ENCODE measurements at regions not wholly inside any gene's neighbourhood (a gene's known extent, or its start where the extent isn't known, plus 50 kb on each side); places are given as distances from the start of the nearest gene placed in this dataset.

DNA sequence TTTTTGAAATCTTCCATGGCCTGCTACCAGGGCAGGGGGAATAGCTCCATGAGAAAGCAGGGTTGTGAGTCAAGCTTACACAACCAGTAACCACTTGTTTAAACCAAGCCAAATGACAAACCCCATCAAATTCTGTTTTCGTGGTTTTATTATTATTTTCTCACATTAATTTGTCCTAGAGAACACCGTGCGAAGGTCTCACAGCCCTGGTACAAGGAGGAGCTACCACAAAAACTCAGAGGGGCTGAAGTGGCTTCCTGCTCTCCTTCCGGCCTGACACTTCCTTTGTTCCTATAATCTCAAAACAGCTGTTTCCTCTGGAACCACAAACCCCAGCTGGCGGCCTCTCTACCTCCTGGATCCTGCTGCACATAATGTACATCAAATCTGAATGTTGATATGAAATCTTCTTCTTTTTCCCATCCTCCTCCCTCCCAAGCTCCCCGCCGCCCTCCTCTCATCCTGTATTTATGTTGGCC is 375.9 kb downstream of the MCTP2 start:
- DNase-seq: peak; percentile 28

DNA sequence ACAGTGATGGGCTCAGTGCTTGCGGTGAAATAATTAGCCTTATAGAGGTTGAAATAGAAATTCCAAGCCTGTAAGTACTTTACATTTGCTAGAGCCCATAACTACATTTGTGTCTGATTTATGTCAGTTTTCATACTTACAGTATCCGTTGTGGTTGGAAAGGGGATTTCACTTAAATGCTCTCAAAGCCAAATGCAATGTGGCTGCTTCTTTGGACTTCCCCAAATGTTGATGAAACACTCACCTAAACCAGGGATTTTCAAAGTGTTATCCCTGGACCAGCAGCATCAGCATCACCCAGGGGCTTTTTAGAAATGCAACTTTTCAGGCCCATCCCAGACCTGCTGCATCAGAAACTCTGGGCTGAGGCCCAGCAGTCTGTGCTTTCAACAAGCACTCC is 378.7 kb downstream of the MCTP2 start:
- DNase-seq: peak; percentile 33

GRCh38 chr15:94610485-94610884 is 379.1 kb downstream of the MCTP2 start:
- DNase-seq: no peak

DNA sequence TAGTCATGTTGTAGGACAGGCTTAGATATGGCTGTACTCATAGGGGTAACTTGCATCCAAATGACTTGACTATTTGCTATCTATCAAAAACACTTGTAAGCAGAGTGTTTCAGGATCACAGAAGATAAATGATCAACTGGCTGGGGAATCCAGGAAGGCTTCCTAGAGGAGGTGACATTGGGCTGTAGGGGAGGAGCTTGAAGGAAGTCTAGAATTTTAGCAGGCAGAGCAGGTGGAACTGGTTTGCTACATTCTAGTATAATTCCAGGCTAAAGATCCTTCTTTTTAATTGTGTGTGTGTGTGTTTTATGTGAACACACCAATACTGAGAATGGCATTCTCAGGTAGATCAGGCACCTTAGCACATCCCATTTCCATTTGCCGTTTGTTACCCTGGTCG is 380.3 kb downstream of the MCTP2 start:
- DNase-seq: no peak

DNA sequence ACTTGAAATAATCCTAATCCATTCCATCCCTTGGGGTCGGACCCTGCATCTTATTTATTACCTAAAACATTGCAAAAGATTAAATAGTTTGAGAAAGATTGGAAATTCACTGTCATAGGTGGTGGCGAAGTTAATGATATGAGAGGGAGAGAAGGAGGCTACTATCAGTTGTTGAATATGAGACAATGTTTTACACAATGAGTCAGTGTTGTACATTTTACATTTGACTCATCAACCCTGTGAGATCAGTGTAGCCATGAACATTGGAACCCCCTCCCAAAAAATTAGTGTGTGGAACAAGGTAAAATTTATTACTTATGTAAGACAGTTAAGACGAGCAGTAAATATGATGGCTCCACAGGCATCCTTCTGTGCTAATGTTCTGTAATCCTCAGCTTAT is 384.3 kb downstream of the MCTP2 start:
- DNase-seq: no peak

GRCh38 chr15:94620632-94621031 is 389.3 kb downstream of the MCTP2 start:
- no peak for DNase-seq

DNA sequence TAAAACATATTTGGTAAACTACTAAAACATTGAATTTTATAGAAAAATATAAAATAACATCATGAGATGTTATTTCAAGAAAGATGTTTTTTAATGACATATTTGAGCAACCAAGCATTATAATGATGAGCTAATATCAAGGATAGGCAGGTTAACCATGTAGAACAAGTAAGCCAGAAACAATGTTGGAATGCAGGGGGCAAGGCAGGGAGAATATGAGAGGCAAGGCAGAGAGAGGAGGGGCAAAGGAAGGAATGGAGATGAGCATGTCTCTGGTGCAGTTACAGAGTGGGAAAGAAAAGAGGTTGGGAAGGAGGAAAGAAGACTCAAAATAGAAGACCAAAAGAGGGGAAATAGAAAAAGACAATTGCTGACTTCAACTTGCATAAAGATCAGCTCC is 390.4 kb downstream of the MCTP2 start:
- DNase-seq: no peak

- no peak for DNase-seq
Observed at GRCh38 chr15:94626949-94627348, 395.6 kb downstream of the MCTP2 start.

DNA sequence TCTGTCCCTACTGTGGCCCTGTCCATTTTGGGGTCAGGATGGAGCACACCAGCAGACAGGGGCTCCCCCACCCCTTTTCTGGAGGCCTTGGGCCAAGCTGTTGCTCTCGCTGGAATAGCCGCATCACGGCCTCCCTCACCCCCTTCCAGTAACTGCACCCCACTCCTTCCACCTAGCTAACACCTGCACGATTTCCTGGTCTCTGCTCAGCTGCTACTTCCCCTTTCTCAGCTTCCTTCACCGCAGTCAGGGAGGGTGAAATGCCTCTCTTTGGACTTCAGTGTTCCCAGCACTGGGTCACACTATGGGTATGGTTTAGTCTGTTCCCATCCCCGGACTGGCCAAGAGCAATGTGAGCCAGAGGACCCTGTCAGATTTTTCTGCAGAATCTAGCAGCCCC is 400.2 kb downstream of the MCTP2 start:
- peak; percentile 2 for DNase-seq

DNA sequence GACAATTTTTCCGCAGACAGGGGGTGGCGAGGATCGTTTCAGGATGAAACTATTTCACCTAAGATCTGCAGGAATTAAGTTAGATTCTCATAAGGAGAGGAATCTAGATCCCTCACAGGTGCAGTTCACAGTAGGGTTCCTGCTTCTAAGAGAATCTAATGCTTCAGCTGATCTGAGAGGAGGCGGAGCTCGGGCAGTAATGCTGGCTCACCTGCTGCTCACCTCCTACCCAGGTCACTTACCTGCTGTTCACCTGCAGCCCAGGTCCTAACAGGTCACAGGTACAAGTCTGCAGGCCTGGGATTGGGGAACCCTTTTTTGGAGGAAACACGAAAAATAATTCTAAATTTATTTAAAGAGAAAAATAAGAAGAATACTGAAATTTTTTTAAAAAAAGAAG is 406.8 kb downstream of the MCTP2 start:
- no peak for DNase-seq

DNA sequence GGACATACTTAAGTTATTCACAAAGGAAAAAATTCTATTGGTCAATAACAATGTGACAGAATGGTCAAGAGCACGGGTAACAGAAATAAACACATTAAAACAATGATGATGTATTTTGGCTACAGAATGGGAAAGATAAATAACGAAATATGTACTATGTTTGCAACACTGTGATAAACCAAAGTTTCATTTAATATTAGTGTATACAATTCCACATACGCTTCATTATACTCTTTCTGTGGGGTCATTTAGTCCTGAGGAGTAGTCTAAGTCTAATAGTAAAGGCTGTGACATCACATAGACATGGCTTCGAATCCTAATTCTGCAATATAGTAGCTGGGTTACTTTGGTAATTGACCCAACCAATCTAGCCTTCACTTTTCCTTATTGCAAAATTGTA is 408.3 kb downstream of the MCTP2 start:
- no peak for DNase-seq

DNA sequence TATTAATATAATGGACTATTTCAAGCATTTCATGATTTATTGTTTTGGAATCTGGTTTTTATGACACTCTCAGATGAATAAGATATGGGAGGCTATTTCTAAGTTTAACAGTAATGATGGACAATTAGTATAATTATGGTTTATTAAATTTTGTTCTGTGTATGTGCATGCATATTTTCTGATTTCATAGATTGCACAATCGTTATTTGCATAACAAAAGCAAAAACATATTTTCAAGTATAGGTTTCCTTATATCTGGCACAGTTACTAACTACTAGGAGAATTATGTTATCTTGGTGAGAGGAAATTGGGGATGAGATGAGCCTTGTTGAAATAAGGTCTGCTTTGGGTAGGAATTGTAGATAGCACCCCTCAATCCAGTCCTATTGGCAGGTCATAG is 413.1 kb downstream of the MCTP2 start:
- DNase-seq: no peak

- no peak for DNase-seq
Observed at GRCh38 chr15:94653071-94653470, 421.7 kb downstream of the MCTP2 start.

DNA sequence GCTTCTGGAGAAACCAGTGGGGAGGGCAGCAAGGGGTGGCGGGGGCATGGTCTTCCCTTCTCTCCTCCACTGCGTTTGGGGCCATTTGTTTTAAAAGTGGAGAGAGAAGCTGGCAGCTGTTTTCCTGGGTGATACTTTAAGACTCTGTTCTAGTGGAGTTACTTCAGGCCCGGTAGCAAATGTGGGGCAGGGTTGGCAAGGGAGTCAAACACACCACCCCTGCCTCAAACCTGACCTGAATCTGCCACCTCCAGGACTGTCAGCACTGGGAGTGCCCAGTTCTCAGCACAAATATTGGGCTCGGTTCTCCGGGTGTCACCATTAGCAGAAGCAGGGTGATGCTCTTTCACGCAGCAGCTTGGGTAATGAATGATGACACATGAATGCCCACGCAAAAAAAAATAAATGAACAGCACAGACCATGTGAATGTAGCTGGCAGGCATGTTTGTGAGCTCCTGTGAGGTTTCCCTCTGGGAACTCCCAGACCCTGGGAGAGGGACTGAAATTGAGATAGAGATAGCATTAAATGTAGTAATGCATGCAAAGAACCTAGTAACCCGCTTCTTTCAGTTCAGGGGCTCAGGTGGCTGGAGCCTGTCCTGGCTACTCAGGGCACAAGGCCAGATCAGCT is 424.0 kb downstream of the MCTP2 start:
- no peak for DNase-seq

GRCh38 chr15:94665676-94666441 is 434.5 kb downstream of the MCTP2 start:
- no peak for DNase-seq

- no peak for DNase-seq
Observed at GRCh38 chr15:94666553-94666952, 435.2 kb downstream of the MCTP2 start.

DNA sequence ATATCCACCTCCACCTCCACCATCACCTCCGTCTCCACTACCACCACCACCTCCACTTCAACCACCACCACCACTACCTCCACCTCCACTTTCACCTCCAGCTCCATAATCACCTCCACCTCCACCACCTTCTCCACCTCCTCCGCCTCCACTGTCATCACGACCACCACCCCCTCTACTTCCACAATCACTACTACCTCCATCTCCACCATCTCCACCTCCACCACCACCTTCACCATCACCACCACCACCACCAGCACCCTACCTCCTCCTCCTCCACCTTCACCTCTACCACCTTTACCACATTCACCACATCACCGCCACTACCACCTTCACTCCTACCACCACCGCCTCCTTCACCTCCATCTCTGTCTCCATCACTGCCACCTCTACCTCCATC is 435.7 kb downstream of the MCTP2 start:
- DNase-seq: peak; percentile 1

- peak; percentile 34 for DNase-seq
Observed at GRCh38 chr15:94670438-94671034, 439.2 kb downstream of the MCTP2 start.

- no peak for DNase-seq
Observed at GRCh38 chr15:94671858-94672532, 440.6 kb downstream of the MCTP2 start.

- no peak for DNase-seq
Observed at GRCh38 chr15:94673801-94674200, 442.4 kb downstream of the MCTP2 start.

DNA sequence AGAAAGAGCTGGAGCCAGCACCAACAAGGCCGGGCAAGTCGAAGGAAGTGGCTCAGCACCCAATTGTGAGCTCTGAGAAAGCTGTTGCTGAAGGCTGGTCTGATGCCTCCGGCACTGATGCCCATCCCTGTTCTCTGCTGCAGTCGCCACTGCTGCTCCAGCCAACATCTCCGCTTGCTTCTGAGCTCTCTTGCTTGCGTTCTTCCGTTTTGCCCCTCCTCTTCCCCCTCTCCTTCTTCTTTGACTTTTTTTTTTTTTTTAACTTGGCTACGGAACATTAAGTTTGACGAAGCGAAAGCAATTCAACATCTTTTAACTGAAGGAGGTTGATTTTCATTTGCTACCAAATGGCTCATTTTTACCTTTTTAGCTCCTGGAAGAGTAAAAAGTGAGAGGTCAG is 442.9 kb downstream of the MCTP2 start:
- DNase-seq: no peak

DNA sequence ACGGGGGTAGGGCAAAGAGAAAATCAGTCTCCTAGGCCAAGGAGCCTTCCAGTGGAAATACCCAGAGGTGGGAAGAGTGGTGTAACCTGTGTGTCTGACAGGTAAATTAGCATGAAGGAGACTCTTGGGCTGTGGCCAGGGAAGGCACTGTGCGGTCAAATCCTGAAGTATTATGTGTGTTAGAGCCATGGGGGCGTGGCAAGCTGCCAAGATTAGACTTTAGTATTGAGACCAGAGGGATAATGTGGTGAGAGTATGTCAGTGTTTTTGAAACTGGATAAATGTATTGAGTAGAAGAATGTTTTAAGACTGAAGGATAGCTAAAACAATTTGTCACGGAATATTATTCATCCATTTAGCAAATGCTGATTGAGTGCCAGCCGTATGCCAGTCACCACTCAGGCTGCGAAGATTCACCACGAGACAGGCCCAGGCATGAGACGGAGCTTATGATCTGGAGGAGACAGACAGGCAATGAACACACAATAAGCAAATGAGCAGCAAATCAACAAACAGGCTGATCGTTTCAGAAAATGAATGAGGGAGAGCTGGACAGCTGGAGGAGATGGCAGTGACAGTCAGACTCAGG is 445.9 kb downstream of the MCTP2 start:
- DNase-seq: no peak

GRCh38 chr15:94682171-94682570 is 450.8 kb downstream of the MCTP2 start:
- DNase-seq: no peak

Data from activated CD4-positive, alpha-beta T cell treated with anti-CD3 and anti-CD28 coated beads, Interleukin-10, Interleukin-2, amounts not matched to agents 100 ng/mL and 50 ng/mL, durations not matched to agents 16 hours and 8 hours (primary cell).